BJ (cell line): ENCODE measurements at regions not wholly inside any gene's neighbourhood (a gene's known extent, or its start where the extent isn't known, plus 50 kb on each side); places are given as distances from the start of the nearest gene placed in this dataset.
"Not testable (repeated sequence)": the region's sequence is repeated elsewhere in the genome, so short reads cannot be mapped to it uniquely, and the experiment has no call there.

Experiments
- CTCF ChIA-PET: fragments of 350-600 bp; formaldehyde crosslinking; extraction: SDS; loops from one replicate; lab custom pipeline; 2021; ENCODE audit warnings: antibody characterized with exemption, inconsistent platforms; lab: Yijun Ruan, JAX
- POLR2A ChIA-PET: fragments of 300-600 bp; sonication (Branson Sonifier 250); formaldehyde crosslinking; extraction: SDS; loops from one replicate; lab custom pipeline; 2021; ENCODE audit warnings: antibody characterized with exemption; lab: Charles Lee
- DNase-seq: peaks from one replicate; pipeline ENCODE4 v3.0.0-alpha.2; 2011; ENCODE audit warnings: low read depth
- H3K27me3 ChIP-seq: 2 replicates; pipeline ENCODE4 v1.6.0; 2011; ENCODE audit warnings: low read length; ENCODE audit not compliant: control insufficient read depth, insufficient read depth
- H3K36me3 ChIP-seq: 2 replicates; pipeline ENCODE4 v1.5.1; 2011; ENCODE audit warnings: low read length; ENCODE audit not compliant: control insufficient read depth, insufficient read depth
- H3K4me3 ChIP-seq: 2 replicates; pipeline ENCODE4 v1.5.1; 2011; ENCODE audit warnings: low read depth, mild to moderate bottlenecking, control low read depth, low read length
- CTCF ChIP-seq: IDR thresholded peaks from 2 replicates; pipeline ENCODE4 v1.5.1; 2011; ENCODE audit warnings: low read depth, mild to moderate bottlenecking, control low read depth, inconsistent platforms, low read length, moderate library complexity; ENCODE audit not compliant: insufficient read depth

DNA sequence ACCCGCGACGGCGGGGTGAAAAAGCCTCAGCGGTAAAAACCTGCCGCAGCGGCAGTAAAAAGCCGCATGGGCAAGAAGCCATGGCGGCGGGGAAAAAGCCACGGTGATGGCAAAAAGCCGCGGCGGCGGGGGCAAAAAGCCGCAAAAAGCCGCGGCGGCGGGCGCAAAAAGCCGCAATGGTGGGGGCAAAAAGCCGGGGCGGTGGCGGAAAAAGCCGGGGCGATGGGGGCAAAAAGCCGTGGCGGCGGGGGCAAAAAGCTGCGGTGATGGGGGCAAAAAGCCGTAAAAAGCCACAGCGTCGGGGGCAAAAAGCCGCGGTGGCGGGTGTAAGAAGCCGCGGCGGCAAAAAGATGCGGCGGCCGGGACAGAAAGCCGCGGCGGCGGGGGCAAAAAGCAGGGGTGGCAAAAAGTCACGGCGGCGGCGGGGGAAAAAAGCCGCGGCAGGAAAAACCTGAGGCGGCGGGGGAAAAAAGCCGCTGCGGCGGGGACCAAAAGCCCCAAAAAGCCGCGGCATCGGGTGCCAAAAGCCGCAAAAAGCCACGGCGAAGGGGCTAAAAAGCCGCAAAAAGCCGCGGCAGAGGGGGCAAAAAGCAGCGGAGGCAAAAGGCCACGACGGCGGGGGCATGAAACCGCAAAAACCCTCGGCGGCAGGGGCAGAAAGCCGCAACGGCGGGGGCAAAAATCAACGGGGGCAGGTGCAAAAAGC is 488.5 kb downstream of the ZNF33B start:
- DNase-seq = no peak
- H3K27me3 ChIP-seq = no peaks in the 10 kb centered on the region
- POLR2A ChIA-PET = no interaction called here
- no peak for TF ChIP-seq CTCF
- CTCF ChIA-PET = no interaction called here
- H3K4me3 ChIP-seq = no peak overlapping the region
- H3K36me3 ChIP-seq = no peaks in the 10 kb centered on the region

DNA sequence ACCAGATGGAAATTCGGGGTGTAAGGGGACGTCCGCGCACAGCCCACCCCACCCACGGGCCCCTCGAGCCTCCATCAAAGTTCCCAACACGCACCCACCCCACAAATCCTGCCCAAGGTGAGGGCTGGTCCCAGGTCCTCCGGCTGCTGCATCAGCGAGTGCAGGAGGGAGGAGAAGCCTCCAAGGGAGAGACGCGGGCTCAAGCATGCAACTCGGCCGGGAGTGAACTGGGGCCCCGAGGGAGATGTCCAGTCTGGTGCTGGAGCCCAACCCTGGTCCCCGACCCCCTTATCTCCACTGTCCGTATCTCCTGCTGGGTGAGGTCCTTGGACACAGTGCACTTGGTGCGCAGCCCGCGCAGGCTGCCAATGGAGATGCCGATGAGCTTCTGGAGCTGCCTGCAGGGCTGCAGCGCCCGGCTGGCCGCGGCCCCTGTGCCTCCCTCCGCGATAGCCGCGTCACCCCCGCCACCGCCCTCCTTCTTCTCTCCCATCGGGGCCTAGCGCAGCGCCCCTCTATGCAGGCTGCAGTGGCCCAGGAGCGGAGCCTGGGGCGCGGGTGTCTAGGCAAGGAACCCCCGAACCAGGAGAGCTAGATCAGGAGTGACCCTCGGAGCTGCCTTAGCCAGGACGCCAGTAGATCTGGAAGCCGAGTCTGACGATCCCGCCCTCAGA is 489.2 kb downstream of the ZNF33B start:
- ChIA-PET CTCF (no interaction called here), POLR2A (no interaction called here)
- DNase-seq = no peak

GRCh38 chr10:42146165-42146564 is 492.2 kb downstream of the ZNF33B start:
- CTCF ChIA-PET, H3K27me3 ChIP-seq, H3K36me3 ChIP-seq, POLR2A ChIA-PET, H3K4me3 ChIP-seq, DNase-seq: not testable (repeated sequence)

More for the DNA sequence above, 489.2 kb downstream of the ZNF33B start:
- H3K27me3 ChIP-seq = no peaks in the 10 kb centered on the region
- H3K36me3 ChIP-seq = no peaks in the 10 kb centered on the region
- no peak overlapping the region for H3K4me3 ChIP-seq
- no peak for TF ChIP-seq CTCF

- CTCF ChIA-PET, H3K4me3 ChIP-seq, DNase-seq, H3K36me3 ChIP-seq, H3K27me3 ChIP-seq, POLR2A ChIA-PET: not testable (repeated sequence)
Observed at GRCh38 chr10:42138023-42138422, 500.3 kb downstream of the ZNF33B start.

GRCh38 chr10:42113158-42113450 is 525.3 kb downstream of the ZNF33B start:
- no peak for DNase-seq
- CTCF ChIA-PET = no interaction called here

More at GRCh38 chr10:42113158-42113450, 525.3 kb downstream of the ZNF33B start:
- Histone ChIP-seq H3K4me3 (no peak overlapping the region), H3K36me3 (no peaks in the 10 kb centered on the region), H3K27me3 (no peaks in the 10 kb centered on the region)
- TF ChIP-seq CTCF = no peak
- POLR2A ChIA-PET = no interaction called here
